MCF 10A (cell line): ENCODE measurements at regions not wholly inside any gene's neighbourhood (a gene's known extent, or its start where the extent isn't known, plus 50 kb on each side); places are given as distances from the start of the nearest gene placed in this dataset.
A peak's percentile ranks its signal among the peaks of the same experiment; 100 is the strongest.
"Not testable (repeated sequence)": the region's sequence is repeated elsewhere in the genome, so short reads cannot be mapped to it uniquely, and the experiment has no call there.

Source experiments
- BruUV-seq: library from RNA; stranded (reverse); fragments of 400-500 nt; replicated peaks from 2 replicates; lab custom pipeline; 2021; lab: Mats Ljungman, UMichigan
- CTCF ChIA-PET: fragments of 300-600 bp; sonication (Branson Sonifier 250); formaldehyde crosslinking; extraction: SDS; loops from one replicate; lab custom pipeline; 2021; ENCODE audit warnings: antibody characterized with exemption, inconsistent platforms; lab: Yijun Ruan, JAX
- POLR2A ChIA-PET: fragments of 300-600, 350-650 bp; sonication (Branson Sonifier 250); formaldehyde crosslinking; extraction: SDS; loops from one replicate; lab custom pipeline; 2020; ENCODE audit warnings: antibody characterized with exemption, inconsistent platforms; lab: Yijun Ruan, JAX
- DNase-seq: peaks from one replicate; pipeline ENCODE4 v3.0.0-alpha.2; 2018; ENCODE audit not compliant: unreplicated experiment
- H3K27ac Mint-ChIP-seq: one replicate; pipeline ENCODE4 v1.8.0; 2022; ENCODE audit warnings: mild to moderate bottlenecking, low read depth, mixed read lengths; ENCODE audit not compliant: unreplicated experiment
- H3K27me3 Mint-ChIP-seq: one replicate; pipeline ENCODE4 v1.8.0; 2022; ENCODE audit warnings: mixed read lengths; ENCODE audit not compliant: insufficient read depth, unreplicated experiment
- H3K36me3 Mint-ChIP-seq: one replicate; pipeline ENCODE4 v1.8.0; 2022; ENCODE audit warnings: mild to moderate bottlenecking, moderate library complexity, mixed read lengths; ENCODE audit not compliant: insufficient read depth, unreplicated experiment
- H3K4me1 Mint-ChIP-seq: one replicate; pipeline ENCODE4 v1.8.0; 2022; ENCODE audit warnings: mixed read lengths; ENCODE audit not compliant: insufficient read depth, unreplicated experiment
- H3K4me3 Mint-ChIP-seq: one replicate; pipeline ENCODE4 v1.8.0; 2022; ENCODE audit warnings: mild to moderate bottlenecking, moderate library complexity, mixed read lengths; ENCODE audit not compliant: unreplicated experiment
- H3K9me3 Mint-ChIP-seq: one replicate; pipeline ENCODE4 v1.8.0; 2022; ENCODE audit warnings: mixed read lengths; ENCODE audit not compliant: unreplicated experiment
- CTCF ChIP-seq: fragments of 200-600 bp; IDR thresholded peaks from one replicate; pipeline ENCODE4 v1.8.0; 2022; ENCODE audit warnings: antibody characterized with exemption, mild to moderate bottlenecking; ENCODE audit not compliant: unreplicated experiment
- intact Hi-C: fragments of 100-400 bp; cut with micrococcal nuclease; formaldehyde crosslinking; loops from 2 replicates; pipeline ENCODE4 v1.14.1; 2022

- peak; percentile 15 for DNase-seq
- no peak for TF ChIP-seq CTCF
- H3K9me3 Mint-ChIP-seq: peaks cover 6% of the 10 kb centered on the region
- no TSS peak for BruUV-seq
- ChIA-PET CTCF (no interaction called here), POLR2A (no interaction called here)
- no peaks in the 10 kb centered on the region for H3K36me3 Mint-ChIP-seq
- no peak overlapping the region for H3K4me3 Mint-ChIP-seq
- intact Hi-C loops: no loop called here
- no peaks in the 10 kb centered on the region for H3K4me1 Mint-ChIP-seq
- H3K27ac Mint-ChIP-seq: no peak overlapping the region
- H3K27me3 Mint-ChIP-seq: no peaks in the 10 kb centered on the region
Observed at GRCh38 chr4:132792310-132792709, 356.8 kb upstream of the PCDH10 start.

GRCh38 chr4:132797856-132798255, 351.2 kb upstream of the PCDH10 start:
- H3K4me1 Mint-ChIP-seq: no peaks in the 10 kb centered on the region

GRCh38 chr4:132809298-132810032, 339.6 kb upstream of the PCDH10 start:
- no TSS peak for BruUV-seq

More at GRCh38 chr4:132797856-132798255, 351.2 kb upstream of the PCDH10 start:
- H3K27me3 Mint-ChIP-seq: no peaks in the 10 kb centered on the region
- no peak for DNase-seq
- no peak overlapping the region for H3K4me3 Mint-ChIP-seq
- POLR2A ChIA-PET: no interaction called here
- H3K36me3 Mint-ChIP-seq: no peaks in the 10 kb centered on the region
- no peak overlapping the region for H3K27ac Mint-ChIP-seq
- no peaks in the 10 kb centered on the region for H3K9me3 Mint-ChIP-seq
- CTCF ChIA-PET: interaction anchor here (0.6 to 0.8 kb wide), 2 partner anchors 43 to 85 kb away, joined by 3 to 4 read pairs; no protein-coding TSS in a partner anchor
- intact Hi-C loops: no loop called here
- TF ChIP-seq CTCF: no peak
- BruUV-seq: no TSS peak

GRCh38 chr4:132813061-132813460, 336.0 kb upstream of the PCDH10 start:
- H3K4me3 Mint-ChIP-seq, H3K9me3 Mint-ChIP-seq, intact Hi-C loops, POLR2A ChIA-PET, BruUV-seq, H3K27ac Mint-ChIP-seq, H3K27me3 Mint-ChIP-seq, DNase-seq, H3K4me1 Mint-ChIP-seq, CTCF ChIA-PET, H3K36me3 Mint-ChIP-seq: not testable (repeated sequence)

More at GRCh38 chr4:132809298-132810032, 339.6 kb upstream of the PCDH10 start:
- no peak for TF ChIP-seq CTCF
- Mint-ChIP-seq H3K27ac (no peak overlapping the region), H3K36me3 (no peaks in the 10 kb centered on the region), H3K27me3 (no peaks in the 10 kb centered on the region), H3K9me3 (no peaks in the 10 kb centered on the region), H3K4me3 (no peak overlapping the region), H3K4me1 (no peaks in the 10 kb centered on the region)
- ChIA-PET CTCF (no interaction called here), POLR2A (no interaction called here)
- intact Hi-C loops: no loop called here
- no peak for DNase-seq
